ENCODE measurements at regions not wholly inside any gene's neighbourhood (a gene's known extent, or its start where the extent isn't known, plus 50 kb on each side); places are given as distances from the start of the nearest gene placed in this dataset.

- no peak for TF ChIP-seq ZNF302 (CRISPR knock-in tag; IDR thresholded peaks at IDR 0.05)
- TF ChIP-seq POLR2A (IDR thresholded peaks at IDR 0.05; ENCODE audit: low read length), result no peak
- TF ChIP-seq SMC3 (IDR thresholded peaks at IDR 0.05), result no peak
- TF ChIP-seq CTCF (IDR thresholded peaks at IDR 0.05), result no peak
- no peak for TF ChIP-seq RAD21 (conservative IDR thresholded peaks at IDR 0.05 in 1 of 2, IDR thresholded peaks at IDR 0.05 in 1 of 2)
- TF ChIP-seq EP300 (IDR thresholded peaks at IDR 0.05), result no peak
- TF ChIP-seq REST (IDR thresholded peaks at IDR 0.05), result no peak
- no peak for TF ChIP-seq MAX (IDR thresholded peaks at IDR 0.05)
- no peak for TF ChIP-seq HMGXB4 (CRISPR knock-in tag; IDR thresholded peaks at IDR 0.05; ENCODE audit: borderline replicate concordance)
- TF ChIP-seq JUN (IDR thresholded peaks at IDR 0.05), result no peak
These were observed 142.4 kb upstream of the IRX3 start for GRCh38 chr16:54429029-54429428.

Measured in A549 (cell line).